ENCODE measurements at regions not wholly inside any gene's neighbourhood (a gene's known extent, or its start where the extent isn't known, plus 50 kb on each side); places are given as distances from the start of the nearest gene placed in this dataset.
"Not testable (repeated sequence)": the region's sequence is repeated elsewhere in the genome, so short reads cannot be mapped to it uniquely, and the experiment has no call there.

- DNase-seq (ENCODE audit: low read depth): no peak
These were observed 426.7 kb upstream of the PMFBP1 start for GRCh38 chr16:72598696-72599095.

GRCh38 chr16:72597938-72598337 lies 426.0 kb upstream of the PMFBP1 start:
- DNase-seq (ENCODE audit: low read depth): no peak

GRCh38 chr16:72596373-72596772 lies 424.4 kb upstream of the PMFBP1 start:
- no peak for DNase-seq (ENCODE audit: low read depth)

- no peak for DNase-seq (ENCODE audit: low read depth)
These were observed 418.4 kb upstream of the PMFBP1 start for GRCh38 chr16:72590151-72590937.

- DNase-seq (ENCODE audit: low read depth): no peak
These were observed 416.6 kb upstream of the PMFBP1 start for GRCh38 chr16:72588551-72588950.

- DNase-seq (ENCODE audit: low read depth): not testable (repeated sequence)
These were observed 406.1 kb upstream of the PMFBP1 start for GRCh38 chr16:72578061-72578460.

- DNase-seq (ENCODE audit: low read depth): no peak
These were observed 404.2 kb upstream of the PMFBP1 start for GRCh38 chr16:72576189-72576588.

- no peak for DNase-seq (ENCODE audit: low read depth)
These were observed 397.7 kb upstream of the PMFBP1 start for GRCh38 chr16:72569677-72570076.

- no peak for DNase-seq (ENCODE audit: low read depth)
These were observed 396.5 kb upstream of the PMFBP1 start for GRCh38 chr16:72568502-72568901.

- no peak for DNase-seq (ENCODE audit: low read depth)
These were observed 394.2 kb upstream of the PMFBP1 start for GRCh38 chr16:72566174-72566573.

GRCh38 chr16:72565106-72565505 lies 393.2 kb upstream of the PMFBP1 start:
- DNase-seq (ENCODE audit: low read depth): no peak

- no peak for DNase-seq (ENCODE audit: low read depth)
These were observed 388.7 kb upstream of the PMFBP1 start for GRCh38 chr16:72560617-72561016.

- no peak for DNase-seq (ENCODE audit: low read depth)
These were observed 386.5 kb upstream of the PMFBP1 start for GRCh38 chr16:72558501-72558900.

- DNase-seq (ENCODE audit: low read depth): no peak
These were observed 383.0 kb upstream of the PMFBP1 start for GRCh38 chr16:72554935-72555334.

GRCh38 chr16:72552654-72553053 lies 380.7 kb upstream of the PMFBP1 start:
- DNase-seq (ENCODE audit: low read depth): no peak

- DNase-seq (ENCODE audit: low read depth): no peak
These were observed 379.7 kb upstream of the PMFBP1 start for GRCh38 chr16:72551649-72552048.

- no peak for DNase-seq (ENCODE audit: low read depth)
These were observed 377.9 kb upstream of the PMFBP1 start for GRCh38 chr16:72549878-72550277.

- no peak for DNase-seq (ENCODE audit: low read depth)
These were observed 370.1 kb upstream of the PMFBP1 start for GRCh38 chr16:72542102-72542501.

GRCh38 chr16:72537664-72538063 lies 365.7 kb upstream of the PMFBP1 start:
- no peak for DNase-seq (ENCODE audit: low read depth)

- no peak for DNase-seq (ENCODE audit: low read depth)
These were observed 364.9 kb upstream of the PMFBP1 start for GRCh38 chr16:72536723-72537435.

- no peak for DNase-seq (ENCODE audit: low read depth)
These were observed 361.0 kb upstream of the PMFBP1 start for GRCh38 chr16:72532906-72533410.

GRCh38 chr16:72530434-72530833 lies 358.5 kb upstream of the PMFBP1 start:
- no peak for DNase-seq (ENCODE audit: low read depth)

GRCh38 chr16:72523087-72523486 lies 351.1 kb upstream of the PMFBP1 start:
- DNase-seq (ENCODE audit: low read depth): no peak

Data from myocyte (in vitro differentiated cells).